H9 (cell line): ENCODE measurements at regions not wholly inside any gene's neighbourhood (a gene's known extent, or its start where the extent isn't known, plus 50 kb on each side); places are given as distances from the start of the nearest gene placed in this dataset.

Source experiments
- DNase-seq: peaks from one replicate; pipeline ENCODE4 v3.0.0-alpha.2; 2017
- H2AFZ ChIP-seq: one replicate; pipeline ENCODE4 v1.6.1; 2013; ENCODE audit warnings: mild to moderate bottlenecking, low read length, control low read depth, moderate library complexity
- H2AK5ac ChIP-seq: 2 replicates; pipeline ENCODE4 v1.6.1; 2013; ENCODE audit warnings: low read length, control low read depth, mixed read lengths; ENCODE audit not compliant: insufficient read length
- H2BK120ac ChIP-seq: one replicate; pipeline ENCODE4 v1.6.1; 2013; ENCODE audit warnings: low read depth, mild to moderate bottlenecking, low read length, control low read depth, inconsistent platforms; ENCODE audit not compliant: poor library complexity, severe bottlenecking
- H2BK12ac ChIP-seq: 2 replicates; pipeline ENCODE4 v1.6.1; 2013; ENCODE audit warnings: low read length, control low read depth, mixed read lengths, low read depth; ENCODE audit not compliant: insufficient read length
- H2BK15ac ChIP-seq: 2 replicates; pipeline ENCODE4 v1.6.1; 2013; ENCODE audit warnings: low read depth, low read length, control low read depth
- H2BK20ac ChIP-seq: one replicate; pipeline ENCODE4 v1.6.1; 2013; ENCODE audit warnings: low read depth, mild to moderate bottlenecking, low read length, control low read depth, inconsistent platforms; ENCODE audit not compliant: poor library complexity, severe bottlenecking
- H2BK5ac ChIP-seq: 2 replicates; pipeline ENCODE4 v1.6.1; 2013; ENCODE audit warnings: low read length, control low read depth, mixed read lengths; ENCODE audit not compliant: insufficient read length
- H3K14ac ChIP-seq: 2 replicates; pipeline ENCODE4 v1.6.1; 2013; ENCODE audit warnings: low read length, control low read depth; ENCODE audit not compliant: insufficient read depth
- H3K18ac ChIP-seq: 2 replicates; pipeline ENCODE4 v1.6.1; 2013; ENCODE audit warnings: low read depth, mild to moderate bottlenecking, mixed read lengths, low read length, control low read depth; ENCODE audit not compliant: insufficient read length
- H3K23ac ChIP-seq: 2 replicates; pipeline ENCODE4 v1.6.1; 2013; ENCODE audit warnings: low read length, control low read depth, mixed read lengths, low read depth; ENCODE audit not compliant: insufficient read length
- H3K23me2 ChIP-seq: 2 replicates; pipeline ENCODE4 v1.6.1; 2013; ENCODE audit warnings: low read depth, mild to moderate bottlenecking, mixed read lengths, low read length, control low read depth; ENCODE audit not compliant: insufficient read length, poor library complexity, severe bottlenecking
- H3K27ac ChIP-seq: 2 replicates; pipeline ENCODE4 v1.5.1; 2013; ENCODE audit warnings: low read length, control low read depth, mixed read lengths, low read depth; ENCODE audit not compliant: insufficient read length
- H3K27me3 ChIP-seq: 2 replicates; pipeline ENCODE4 v1.6.1; 2013; ENCODE audit warnings: low read length, control low read depth, inconsistent platforms; ENCODE audit not compliant: insufficient read depth
- H3K4ac ChIP-seq: 2 replicates; pipeline ENCODE4 v1.6.1; 2013; ENCODE audit warnings: low read depth, mild to moderate bottlenecking, control low read depth, inconsistent platforms, low read length, moderate library complexity
- H3K4me1 ChIP-seq: 2 replicates; pipeline ENCODE4 v1.6.1; 2013; ENCODE audit warnings: low read length, control low read depth, inconsistent platforms; ENCODE audit not compliant: insufficient read depth
- H3K4me2 ChIP-seq: 2 replicates; pipeline ENCODE4 v1.6.1; 2013; ENCODE audit warnings: low read length, control low read depth, mixed read lengths; ENCODE audit not compliant: insufficient read length, insufficient read depth
- H3K56ac ChIP-seq: 2 replicates; pipeline ENCODE4 v1.6.1; 2013; ENCODE audit warnings: low read depth, mild to moderate bottlenecking, mixed read lengths, low read length, control low read depth; ENCODE audit not compliant: insufficient read length
- H3K79me1 ChIP-seq: 2 replicates; pipeline ENCODE4 v1.6.1; 2013; ENCODE audit warnings: low read depth, mild to moderate bottlenecking, moderate library complexity, low read length, control low read depth, inconsistent platforms; ENCODE audit not compliant: insufficient read depth, poor library complexity, severe bottlenecking
- H3K79me2 ChIP-seq: 2 replicates; pipeline ENCODE4 v1.6.1; 2013; ENCODE audit warnings: low read length, control low read depth, inconsistent platforms; ENCODE audit not compliant: insufficient read depth
- H3K9ac ChIP-seq: 2 replicates; pipeline ENCODE4 v1.6.1; 2013; ENCODE audit warnings: low read length, control low read depth, mixed read lengths; ENCODE audit not compliant: insufficient read length; ENCODE audit errors: extremely low read depth
- H3K9me3 ChIP-seq: one replicate; pipeline ENCODE4 v1.6.1; 2013; ENCODE audit warnings: low read depth, low read length, inconsistent platforms; ENCODE audit not compliant: control insufficient read depth
- H3T11ph ChIP-seq: one replicate; pipeline ENCODE4 v1.6.1; 2013; ENCODE audit warnings: mild to moderate bottlenecking, low read length, control low read depth, inconsistent platforms
- H4K20me1 ChIP-seq: one replicate; pipeline ENCODE4 v1.6.1; 2013; ENCODE audit not compliant: control insufficient read depth, insufficient read length, insufficient read depth
- H4K5ac ChIP-seq: 2 replicates; pipeline ENCODE4 v1.6.1; 2013; ENCODE audit warnings: low read depth, mild to moderate bottlenecking, mixed read lengths, low read length, control low read depth; ENCODE audit not compliant: insufficient read length
- H4K8ac ChIP-seq: replicated peaks from 2 replicates; pipeline ENCODE4 v1.6.1; 2013; ENCODE audit warnings: low read length, control low read depth, mixed read lengths, low read depth; ENCODE audit not compliant: insufficient read length
- H4K91ac ChIP-seq: 2 replicates; pipeline ENCODE4 v1.6.1; 2013; ENCODE audit warnings: low read depth, mild to moderate bottlenecking, moderate library complexity, mixed read lengths, low read length, control low read depth; ENCODE audit not compliant: insufficient read length
- H3K27ac Mint-ChIP-seq, 3 experiments: 2 replicates in 2 of 3; 3 replicates in 1 of 3; pipeline ENCODE4 v1.8.0; 2020 to 2021; ENCODE audit warnings: mixed read lengths in 3 of 3, mild to moderate bottlenecking in 1 of 3, moderate library complexity in 1 of 3
- H3K27me3 Mint-ChIP-seq: 2 replicates; pipeline ENCODE4 v1.8.0; 2021; ENCODE audit warnings: low read depth, mild to moderate bottlenecking, moderate library complexity, mixed read lengths
- H3K36me3 Mint-ChIP-seq, 3 experiments: 2 replicates in 2 of 3; 3 replicates in 1 of 3; pipeline ENCODE4 v1.8.0; 2020 to 2021; ENCODE audit warnings: low read depth in 3 of 3, mixed read lengths in 3 of 3; ENCODE audit not compliant: insufficient read depth in 1 of 3
- H3K4me1 Mint-ChIP-seq, 2 experiments: 2 replicates each; pipeline ENCODE4 v1.8.0; 2020; ENCODE audit warnings: mixed read lengths in 2 of 2
- H3K4me3 Mint-ChIP-seq, 2 experiments: 2 replicates in 1 of 2; 3 replicates in 1 of 2; pipeline ENCODE4 v1.8.0; 2020 to 2021; ENCODE audit warnings: mild to moderate bottlenecking in 2 of 2, mixed read lengths in 2 of 2, moderate library complexity in 1 of 2
- H3K9me3 Mint-ChIP-seq, 2 experiments: 2 replicates in 1 of 2; 3 replicates in 1 of 2; pipeline ENCODE4 v1.8.0; 2020; ENCODE audit warnings: mild to moderate bottlenecking in 2 of 2, mixed read lengths in 2 of 2, moderate library complexity in 1 of 2
- TF ChIP-seq, protein P1 (sequence below): fragments of 200-600 bp; sonication (generic); conservative IDR thresholded peaks from 3 replicates; pipeline ENCODE4 v1.8.0; 2021; ENCODE audit warnings: antibody characterized with exemption, mild to moderate bottlenecking

DNA sequence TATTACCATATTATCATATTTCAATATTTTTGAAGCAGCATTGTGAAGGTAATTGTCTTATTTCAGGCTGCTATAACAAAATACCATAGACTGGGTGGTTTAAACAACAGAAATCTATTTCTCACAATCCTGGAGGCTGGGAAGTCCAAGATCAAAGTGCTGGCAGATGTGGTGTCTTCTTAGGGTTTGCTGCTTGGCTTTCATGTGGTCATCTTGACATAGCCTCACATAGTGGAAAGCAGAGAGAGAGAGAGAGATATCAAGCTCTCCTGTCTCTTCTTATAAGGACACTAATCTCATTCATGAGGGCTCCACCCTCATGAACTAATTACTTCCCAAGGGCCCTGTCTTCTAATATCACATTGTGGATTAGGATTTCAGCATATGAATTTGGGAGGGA lies 119.7 kb upstream of the NUDT6 start:
- no peak overlapping the region for H3K27ac Mint-ChIP-seq
- peaks cover 19 to 43% of the 10 kb centered on the region in 2 experiments for H3K9me3 Mint-ChIP-seq
- H2AK5ac ChIP-seq: no peak overlapping the region
- no peaks in the 10 kb centered on the region for H3K9me3 ChIP-seq
- H4K5ac ChIP-seq: no peak overlapping the region
- no peaks in the 10 kb centered on the region for H3K4me1 Mint-ChIP-seq
- no peak for DNase-seq
- no peaks in the 10 kb centered on the region for H3K79me2 ChIP-seq
- H3K27me3 Mint-ChIP-seq: no peaks in the 10 kb centered on the region
- H3K27me3 ChIP-seq: no peaks in the 10 kb centered on the region
- H3K56ac ChIP-seq: no peak overlapping the region
- no peak overlapping the region for H3K27ac ChIP-seq
- no peak overlapping the region for H2BK15ac ChIP-seq
- no peak overlapping the region for H2AFZ ChIP-seq
- no peak overlapping the region for H3K23ac ChIP-seq
- H3K9ac ChIP-seq: no peak overlapping the region
- H2BK20ac ChIP-seq: no peak overlapping the region
- no peaks in the 10 kb centered on the region for H4K20me1 ChIP-seq
- H3K4me2 ChIP-seq: no peak overlapping the region
- no peak overlapping the region for H2BK12ac ChIP-seq
- no peak overlapping the region for H3K4ac ChIP-seq
- no peak overlapping the region for H4K91ac ChIP-seq
- no peaks in the 10 kb centered on the region for H3K79me1 ChIP-seq
- H3T11ph ChIP-seq: no peak overlapping the region
- H4K8ac ChIP-seq: no peak overlapping the region
- TF ChIP-seq, protein P1, sequence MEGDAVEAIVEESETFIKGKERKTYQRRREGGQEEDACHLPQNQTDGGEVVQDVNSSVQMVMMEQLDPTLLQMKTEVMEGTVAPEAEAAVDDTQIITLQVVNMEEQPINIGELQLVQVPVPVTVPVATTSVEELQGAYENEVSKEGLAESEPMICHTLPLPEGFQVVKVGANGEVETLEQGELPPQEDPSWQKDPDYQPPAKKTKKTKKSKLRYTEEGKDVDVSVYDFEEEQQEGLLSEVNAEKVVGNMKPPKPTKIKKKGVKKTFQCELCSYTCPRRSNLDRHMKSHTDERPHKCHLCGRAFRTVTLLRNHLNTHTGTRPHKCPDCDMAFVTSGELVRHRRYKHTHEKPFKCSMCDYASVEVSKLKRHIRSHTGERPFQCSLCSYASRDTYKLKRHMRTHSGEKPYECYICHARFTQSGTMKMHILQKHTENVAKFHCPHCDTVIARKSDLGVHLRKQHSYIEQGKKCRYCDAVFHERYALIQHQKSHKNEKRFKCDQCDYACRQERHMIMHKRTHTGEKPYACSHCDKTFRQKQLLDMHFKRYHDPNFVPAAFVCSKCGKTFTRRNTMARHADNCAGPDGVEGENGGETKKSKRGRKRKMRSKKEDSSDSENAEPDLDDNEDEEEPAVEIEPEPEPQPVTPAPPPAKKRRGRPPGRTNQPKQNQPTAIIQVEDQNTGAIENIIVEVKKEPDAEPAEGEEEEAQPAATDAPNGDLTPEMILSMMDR: no peak
- H3K4me1 ChIP-seq: no peaks in the 10 kb centered on the region
- H3K4me3 Mint-ChIP-seq: no peak overlapping the region
- peaks cover 31 to 49% (median 37%) of the 10 kb centered on the region in 3 experiments for H3K36me3 Mint-ChIP-seq
- no peaks in the 10 kb centered on the region for H3K23me2 ChIP-seq
- H2BK120ac ChIP-seq: no peak overlapping the region
- no peak overlapping the region for H3K14ac ChIP-seq
- H3K18ac ChIP-seq: no peak overlapping the region
- H2BK5ac ChIP-seq: no peak overlapping the region
